GM19397 (cell line): ENCODE measurements at regions not wholly inside any gene's neighbourhood (a gene's known extent, or its start where the extent isn't known, plus 50 kb on each side); places are given as distances from the start of the nearest gene placed in this dataset.

ENCODE experiments used
- ATAC-seq: cut with Tn5 transposase; IDR thresholded peaks from one replicate; pipeline ENCODE4 v1.9.1; 2021; ENCODE audit warnings: mild to moderate bottlenecking, moderate library complexity; ENCODE audit not compliant: unreplicated experiment

- no peak for ATAC-seq
Measured at GRCh38 chr1:58908561-58909560, 125.0 kb upstream of the JUN start.

DNA sequence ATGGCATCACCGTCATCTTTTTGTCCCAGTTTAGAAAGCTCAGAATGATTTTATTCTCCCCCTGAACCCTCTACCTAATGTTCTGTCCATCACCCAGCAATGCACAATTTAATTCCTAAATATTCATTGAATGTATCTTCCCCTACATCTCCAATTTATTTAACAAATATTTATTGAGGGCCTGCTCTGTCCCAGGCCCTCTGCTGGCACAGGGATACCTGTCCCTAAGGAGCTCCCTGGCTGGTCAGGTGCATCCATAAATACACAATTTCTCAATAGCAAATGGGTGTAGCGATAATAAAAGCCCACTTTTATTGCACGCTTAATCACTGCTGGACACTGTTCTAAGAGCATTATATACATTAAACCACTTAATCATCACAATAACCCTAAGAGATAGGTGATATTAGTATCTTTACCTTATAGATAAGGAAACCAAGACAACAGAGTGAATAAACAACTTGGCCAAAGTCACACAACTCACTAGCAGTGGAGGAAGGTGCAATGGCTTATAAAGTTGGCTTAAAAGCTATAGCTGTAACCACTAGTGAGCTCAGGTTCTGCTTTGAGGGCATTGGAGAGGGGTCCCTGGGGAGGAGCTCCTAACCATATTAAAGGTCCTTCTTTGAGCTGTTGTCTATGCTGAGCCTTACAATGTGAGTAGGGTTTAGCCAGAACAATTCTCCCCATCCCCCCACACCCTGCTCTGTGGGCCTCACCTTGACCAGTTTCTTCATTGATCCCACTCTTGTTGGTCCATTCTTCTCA, 126.3 kb upstream of the JUN start:
- ATAC-seq: no peak

- no peak for ATAC-seq
Measured at GRCh38 chr1:58911841-58912499, 128.1 kb upstream of the JUN start.

DNA sequence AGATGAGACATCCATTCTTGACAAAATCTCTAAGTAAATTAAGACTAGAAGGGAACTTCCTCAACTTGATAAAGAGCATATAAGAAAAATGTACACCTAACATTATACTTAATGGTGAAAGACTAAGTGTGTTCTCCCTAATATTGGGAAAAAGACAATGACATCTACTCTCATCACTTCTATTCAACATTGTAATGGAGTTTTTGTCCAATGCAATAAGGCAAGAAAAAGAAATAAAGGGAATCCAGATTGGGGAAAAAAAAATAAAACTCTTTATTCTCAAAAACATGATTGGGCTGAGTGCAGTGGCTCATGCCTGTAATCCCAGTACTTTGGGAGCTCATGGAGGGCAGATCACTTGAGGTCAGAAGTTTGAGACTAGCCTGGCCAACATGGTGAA, 131.1 kb upstream of the JUN start:
- no peak for ATAC-seq

DNA sequence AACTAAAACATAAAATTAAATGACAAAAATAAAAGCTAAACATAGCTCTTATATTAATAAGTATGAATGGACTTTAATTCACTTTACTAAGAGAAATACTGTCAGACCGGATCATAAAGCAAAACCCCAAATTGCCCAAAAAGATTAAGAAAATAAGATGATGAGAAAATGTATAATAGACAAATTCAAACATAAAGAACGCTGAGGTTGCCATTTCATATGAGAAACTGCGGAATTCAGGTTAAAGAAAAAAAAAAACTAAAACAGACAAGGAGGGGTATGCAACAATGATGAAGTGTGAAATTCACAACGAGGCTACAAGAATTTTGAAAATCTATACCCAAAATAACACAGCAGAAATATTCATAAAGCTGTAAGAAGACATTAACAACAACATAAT, 133.6 kb upstream of the JUN start:
- ATAC-seq: no peak

GRCh38 chr1:58919226-58919958, 135.5 kb upstream of the JUN start:
- ATAC-seq: no peak

- no peak for ATAC-seq
Measured at GRCh38 chr1:58919959-58920321, 136.1 kb upstream of the JUN start.

GRCh38 chr1:58921342-58921741, 137.5 kb upstream of the JUN start:
- ATAC-seq: no peak

DNA sequence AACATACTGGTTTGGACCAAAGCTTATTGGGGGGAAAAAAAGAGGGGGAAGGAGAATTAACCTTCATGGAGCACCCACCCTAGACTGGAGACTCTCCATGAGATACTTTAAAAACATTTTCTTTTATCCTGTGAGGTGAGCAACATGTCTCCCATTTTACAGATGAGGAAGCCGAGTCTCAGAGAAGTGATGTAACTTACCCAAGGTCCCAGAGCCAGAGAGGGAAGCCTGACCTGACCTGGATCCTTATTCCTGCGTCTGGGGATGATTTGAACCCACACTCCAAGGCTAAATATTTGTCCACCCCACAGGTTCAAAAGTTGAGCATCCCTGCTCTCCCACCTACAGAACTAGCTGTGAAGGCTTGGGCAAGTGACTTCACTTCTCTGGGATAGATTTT, 137.9 kb upstream of the JUN start:
- no peak for ATAC-seq

GRCh38 chr1:58922302-58923089, 138.6 kb upstream of the JUN start:
- no peak for ATAC-seq

GRCh38 chr1:58923090-58923470, 139.2 kb upstream of the JUN start:
- ATAC-seq: no peak

- ATAC-seq: no peak
Measured at GRCh38 chr1:58924016-58924565, 140.2 kb upstream of the JUN start.

DNA sequence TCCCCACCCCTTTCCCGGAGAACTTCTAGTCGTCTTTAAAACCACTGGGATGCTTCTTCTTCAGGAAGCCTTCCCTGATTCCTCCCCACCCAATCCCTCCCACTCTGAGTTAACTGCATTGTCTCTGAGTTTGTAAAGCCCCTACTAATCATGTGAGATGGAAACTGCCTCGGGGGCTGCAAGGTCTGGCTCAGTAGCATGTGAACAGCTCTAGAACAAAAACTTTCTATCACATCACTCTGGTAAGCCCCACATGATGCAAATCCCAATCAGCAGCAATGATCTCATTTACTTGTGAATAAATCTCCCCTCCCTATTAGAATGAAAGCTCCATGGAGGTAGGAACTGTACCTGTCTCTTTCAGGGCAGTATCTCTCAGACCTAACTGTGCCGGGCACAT, 141.0 kb upstream of the JUN start:
- ATAC-seq: no peak

DNA sequence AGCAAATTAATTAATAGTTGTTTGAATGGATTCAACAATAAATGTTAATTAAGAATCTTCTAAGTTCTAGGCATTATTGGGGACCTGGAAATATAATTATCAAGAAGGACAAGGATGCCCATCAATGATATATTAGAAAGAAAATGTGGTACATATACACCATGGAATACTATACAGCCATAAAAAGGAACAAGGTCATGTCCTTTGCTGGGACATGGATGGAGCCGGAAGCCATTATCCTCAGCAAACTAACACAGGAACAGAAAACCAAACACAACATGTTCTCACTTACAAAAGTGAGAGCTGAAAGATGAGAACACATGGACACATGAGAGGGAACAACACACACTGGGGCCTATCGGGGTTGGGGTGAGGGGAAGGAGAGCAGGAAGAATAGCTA, 141.4 kb upstream of the JUN start:
- ATAC-seq: no peak

GRCh38 chr1:58926152-58926551, 142.3 kb upstream of the JUN start:
- ATAC-seq: no peak

GRCh38 chr1:58927041-58927721, 143.3 kb upstream of the JUN start:
- no peak for ATAC-seq

DNA sequence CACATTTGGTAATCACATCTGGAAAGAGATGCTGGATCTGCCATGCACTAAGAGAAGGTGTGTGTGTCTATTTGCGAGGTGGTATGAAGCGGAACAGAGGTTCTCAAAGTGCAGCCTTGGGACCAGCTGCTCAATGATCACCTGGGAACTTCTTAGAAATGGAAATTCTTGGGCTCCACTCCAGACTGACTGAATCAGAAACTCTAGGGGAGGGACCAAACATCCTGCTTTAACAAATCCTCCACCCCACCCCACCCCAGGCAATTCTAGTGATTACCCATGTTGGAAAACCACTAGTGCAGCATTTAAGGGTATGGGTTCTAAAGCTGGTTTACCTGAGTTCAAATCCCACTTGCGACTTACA, 143.9 kb upstream of the JUN start:
- no peak for ATAC-seq

- ATAC-seq: no peak
Measured at GRCh38 chr1:58928514-58928913, 144.7 kb upstream of the JUN start.

DNA sequence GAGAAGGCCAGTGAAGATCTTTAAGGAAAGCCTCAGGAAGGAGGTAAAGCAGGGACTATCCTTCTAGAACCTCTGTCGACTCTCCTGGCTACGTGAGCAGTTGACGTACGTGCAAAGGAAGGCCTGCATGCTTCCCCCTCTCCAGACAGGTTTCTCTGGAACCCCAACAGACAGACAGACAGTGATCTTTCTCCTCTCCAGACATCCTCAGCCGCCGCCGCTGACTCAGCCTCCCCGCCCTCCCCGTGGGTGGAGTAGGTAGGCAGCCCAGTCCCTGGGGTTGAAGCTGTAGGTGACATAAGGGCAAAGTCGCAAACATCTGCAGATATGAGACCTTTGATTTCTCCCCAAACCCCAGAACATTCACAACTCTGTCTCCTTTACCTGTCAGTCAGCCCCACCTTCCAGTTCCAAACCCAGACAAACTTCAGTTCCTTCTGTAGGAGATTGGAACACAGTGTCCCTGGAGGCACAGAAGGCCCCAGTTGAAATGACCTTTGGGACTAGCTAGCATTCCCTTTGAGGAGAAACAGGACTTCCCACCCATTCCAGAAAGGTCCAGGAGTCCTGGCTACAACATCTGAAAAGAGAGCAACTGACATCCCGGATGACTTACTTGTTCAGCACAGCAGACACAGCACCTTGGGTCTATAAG, 146.0 kb upstream of the JUN start:
- no peak for ATAC-seq
